Fibroblast of pulmonary artery (primary cell): ENCODE measurements at regions not wholly inside any gene's neighbourhood (a gene's known extent, or its start where the extent isn't known, plus 50 kb on each side); places are given as distances from the start of the nearest gene placed in this dataset.

Experiments used
- DNase-seq: peaks from one replicate; pipeline ENCODE4 v3.0.0-alpha.2; 2010; ENCODE audit warnings: low read depth
- H3K4me3 ChIP-seq: replicated peaks from 2 replicates; pipeline ENCODE4 v1.5.1; 2011; ENCODE audit warnings: low read depth, mild to moderate bottlenecking, control low read depth, low read length, moderate library complexity
- TF ChIP-seq, protein P1 (sequence below): IDR thresholded peaks from 2 replicates; pipeline ENCODE4 v1.5.1; 2011; ENCODE audit warnings: mild to moderate bottlenecking, control low read depth, low read length, inconsistent platforms; ENCODE audit errors: missing control alignments

DNA sequence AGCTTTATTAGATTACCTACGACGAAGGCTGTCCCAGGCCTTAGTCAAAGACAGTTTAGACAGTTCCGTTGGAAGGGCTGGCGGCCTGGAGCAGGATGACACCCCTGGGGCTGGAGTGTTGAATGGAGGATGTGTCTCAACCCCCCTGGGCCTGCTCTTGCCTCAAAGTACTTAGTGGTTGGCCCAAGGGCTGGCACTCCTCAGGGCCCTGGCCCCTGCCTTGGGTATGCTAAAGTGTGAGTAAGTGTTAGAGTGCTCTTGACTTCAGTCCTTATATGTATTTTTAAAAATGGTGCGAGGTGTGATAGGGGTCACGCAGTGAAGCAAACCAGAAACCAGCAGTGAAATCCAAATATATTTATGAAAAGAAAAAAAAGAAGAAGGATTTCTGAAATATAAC lies 261.6 kb downstream of the KTN1 start:
- no peak overlapping the region for H3K4me3 ChIP-seq
- DNase-seq: no peak
- TF ChIP-seq, protein P1, sequence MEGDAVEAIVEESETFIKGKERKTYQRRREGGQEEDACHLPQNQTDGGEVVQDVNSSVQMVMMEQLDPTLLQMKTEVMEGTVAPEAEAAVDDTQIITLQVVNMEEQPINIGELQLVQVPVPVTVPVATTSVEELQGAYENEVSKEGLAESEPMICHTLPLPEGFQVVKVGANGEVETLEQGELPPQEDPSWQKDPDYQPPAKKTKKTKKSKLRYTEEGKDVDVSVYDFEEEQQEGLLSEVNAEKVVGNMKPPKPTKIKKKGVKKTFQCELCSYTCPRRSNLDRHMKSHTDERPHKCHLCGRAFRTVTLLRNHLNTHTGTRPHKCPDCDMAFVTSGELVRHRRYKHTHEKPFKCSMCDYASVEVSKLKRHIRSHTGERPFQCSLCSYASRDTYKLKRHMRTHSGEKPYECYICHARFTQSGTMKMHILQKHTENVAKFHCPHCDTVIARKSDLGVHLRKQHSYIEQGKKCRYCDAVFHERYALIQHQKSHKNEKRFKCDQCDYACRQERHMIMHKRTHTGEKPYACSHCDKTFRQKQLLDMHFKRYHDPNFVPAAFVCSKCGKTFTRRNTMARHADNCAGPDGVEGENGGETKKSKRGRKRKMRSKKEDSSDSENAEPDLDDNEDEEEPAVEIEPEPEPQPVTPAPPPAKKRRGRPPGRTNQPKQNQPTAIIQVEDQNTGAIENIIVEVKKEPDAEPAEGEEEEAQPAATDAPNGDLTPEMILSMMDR: no peak

DNA sequence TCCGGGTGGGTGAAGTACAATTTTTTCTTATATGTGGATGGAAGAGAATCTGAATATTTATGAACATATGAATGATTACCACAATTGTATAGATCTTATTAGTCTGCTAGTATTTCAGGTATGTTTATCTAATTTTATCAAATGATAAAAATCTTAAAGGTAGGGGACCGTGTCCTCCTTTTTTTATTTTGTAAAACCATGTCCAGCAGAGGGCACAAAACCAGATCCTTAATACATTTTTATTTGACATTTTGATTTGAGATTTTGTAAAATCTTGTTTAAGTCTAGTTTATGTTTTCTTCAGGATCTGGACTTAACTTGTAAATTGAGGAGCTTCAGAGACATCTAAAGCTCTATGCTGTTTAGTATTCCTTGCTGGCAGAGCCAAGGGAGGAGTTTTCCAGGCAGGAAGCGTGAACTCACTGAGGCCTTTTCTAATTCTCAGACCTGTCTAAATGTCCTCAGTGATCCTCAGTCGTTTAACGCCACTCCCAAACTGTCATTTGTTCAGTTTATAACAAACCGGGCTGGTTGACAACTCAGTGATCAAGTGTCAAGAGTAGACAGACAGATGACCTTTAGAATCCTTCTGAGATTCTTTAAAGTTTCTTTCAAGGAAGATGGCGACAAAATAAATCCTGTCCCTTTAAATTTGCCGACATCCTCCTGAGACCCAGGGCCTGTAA lies 263.9 kb downstream of the KTN1 start:
- DNase-seq: peak; percentile 33
- H3K4me3 ChIP-seq: no peak overlapping the region
- TF ChIP-seq, protein P1: peak; percentile 33

DNA sequence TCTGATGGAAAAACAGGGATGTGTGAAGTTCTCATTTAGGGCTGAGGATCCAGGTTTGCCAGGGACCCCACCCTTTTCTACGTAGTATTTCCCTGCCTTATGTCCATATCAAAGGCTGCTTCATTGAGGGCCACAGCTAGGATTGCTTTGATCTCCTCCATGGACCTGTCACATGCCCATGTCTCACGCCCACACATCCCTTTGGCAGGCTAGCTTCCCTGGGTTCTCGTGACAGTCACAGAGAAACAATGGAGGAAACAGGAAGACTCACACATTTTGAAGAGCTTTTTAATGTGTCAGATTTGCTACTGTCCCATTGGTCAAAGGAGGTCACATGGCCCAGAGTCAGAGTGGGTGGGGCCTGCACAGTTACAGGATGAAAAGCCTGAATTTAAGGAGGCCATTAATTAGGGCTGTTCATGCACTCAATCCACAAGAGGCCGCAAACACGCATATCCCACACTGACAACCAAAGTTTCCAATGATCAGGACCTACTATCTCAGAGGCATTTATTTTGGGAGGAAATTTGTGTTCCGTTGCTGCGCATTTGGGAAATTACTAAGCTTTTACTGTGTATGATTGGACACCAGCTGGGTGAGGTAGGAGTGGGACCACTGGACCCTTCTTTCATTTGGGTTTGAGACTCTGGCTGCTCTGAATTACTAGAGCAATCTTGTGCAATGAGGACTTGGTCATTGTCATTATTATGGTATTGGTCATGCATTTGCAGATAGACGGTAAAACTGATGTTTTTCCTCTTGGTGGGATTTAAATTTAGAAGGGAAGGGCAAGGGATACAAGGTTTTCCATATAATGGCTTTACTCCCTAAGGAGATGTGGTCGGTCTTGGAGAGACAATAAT lies 266.2 kb downstream of the KTN1 start:
- H3K4me3 ChIP-seq: no peak overlapping the region
- TF ChIP-seq, protein P1: no peak
- no peak for DNase-seq

DNA sequence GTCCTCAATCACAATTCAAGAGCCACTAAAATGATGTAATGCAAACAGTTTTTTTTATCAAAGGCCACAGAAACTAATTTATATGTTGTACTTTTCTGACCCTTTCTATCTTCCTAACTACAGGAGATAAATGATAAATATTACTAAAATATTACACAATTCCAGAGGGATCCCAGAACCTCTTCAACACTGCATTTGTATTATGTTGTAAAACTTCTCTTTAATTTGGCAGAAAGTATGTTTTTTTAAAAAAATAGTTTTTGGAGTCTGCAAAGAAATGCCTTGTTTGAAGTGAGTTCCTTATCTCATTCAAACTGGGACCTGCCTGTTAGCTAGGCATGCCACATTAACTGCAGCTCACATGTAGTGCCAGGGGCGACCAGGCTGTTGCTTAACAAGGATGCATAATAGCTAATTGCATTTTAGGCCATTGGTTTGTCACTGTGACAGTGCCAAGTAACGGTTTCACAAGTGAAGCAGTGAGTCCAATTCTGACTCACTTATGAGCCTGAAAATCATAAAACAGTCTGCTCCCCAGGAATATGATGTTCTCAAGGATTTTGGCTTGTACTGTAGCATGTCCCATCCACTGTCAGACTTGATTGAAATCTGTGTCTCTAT lies 266.9 kb downstream of the KTN1 start:
- H3K4me3 ChIP-seq: no peak overlapping the region
- DNase-seq: peak; percentile 49
- TF ChIP-seq, protein P1: no peak

DNA sequence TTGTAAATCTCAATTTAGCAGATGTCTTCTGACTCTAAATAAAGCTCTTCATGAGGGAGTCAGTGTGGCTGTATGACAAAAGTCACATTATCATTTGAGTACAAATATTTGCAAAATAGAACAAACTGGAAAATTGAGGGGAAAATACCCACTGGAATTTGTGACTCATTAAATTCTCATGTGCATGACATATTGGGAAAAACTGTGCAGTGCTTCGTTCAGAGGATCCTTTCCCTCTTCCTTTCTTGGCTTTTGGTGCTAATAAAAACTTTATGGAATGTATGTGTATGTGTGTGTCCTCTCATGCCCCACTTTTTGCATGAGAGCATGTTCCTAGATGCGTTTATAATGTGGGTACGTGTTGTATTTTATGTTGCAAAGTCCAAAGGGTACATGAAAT lies 267.8 kb downstream of the KTN1 start:
- H3K4me3 ChIP-seq: no peak overlapping the region
- DNase-seq: peak; percentile 60
- TF ChIP-seq, protein P1: no peak

DNA sequence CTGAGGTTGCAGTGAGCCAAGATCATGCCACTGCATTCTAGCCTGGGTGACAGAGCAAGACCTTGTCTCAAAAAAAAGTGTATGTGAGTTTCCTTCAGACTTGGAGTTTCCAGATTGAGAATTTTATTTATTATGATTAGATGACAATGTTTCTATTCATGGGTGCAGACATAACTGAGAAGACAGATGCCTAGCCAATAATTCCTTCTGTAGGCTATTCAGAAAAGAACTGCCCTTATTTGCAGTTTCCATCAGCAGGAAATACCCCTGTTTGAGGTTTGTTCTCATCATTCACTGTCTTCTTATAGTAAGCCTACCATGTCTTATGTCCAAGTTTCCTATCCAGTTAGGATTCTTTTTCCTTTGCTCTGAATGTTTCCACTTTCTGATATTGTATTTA lies 269.0 kb downstream of the KTN1 start:
- TF ChIP-seq, protein P1: no peak
- no peak for DNase-seq
- no peak overlapping the region for H3K4me3 ChIP-seq
